ENCODE measurements at regions not wholly inside any gene's neighbourhood (a gene's known extent, or its start where the extent isn't known, plus 50 kb on each side); places are given as distances from the start of the nearest gene placed in this dataset.
"Not testable (repeated sequence)": the region's sequence is repeated elsewhere in the genome, so short reads cannot be mapped to it uniquely, and the experiment has no call there.

DNA sequence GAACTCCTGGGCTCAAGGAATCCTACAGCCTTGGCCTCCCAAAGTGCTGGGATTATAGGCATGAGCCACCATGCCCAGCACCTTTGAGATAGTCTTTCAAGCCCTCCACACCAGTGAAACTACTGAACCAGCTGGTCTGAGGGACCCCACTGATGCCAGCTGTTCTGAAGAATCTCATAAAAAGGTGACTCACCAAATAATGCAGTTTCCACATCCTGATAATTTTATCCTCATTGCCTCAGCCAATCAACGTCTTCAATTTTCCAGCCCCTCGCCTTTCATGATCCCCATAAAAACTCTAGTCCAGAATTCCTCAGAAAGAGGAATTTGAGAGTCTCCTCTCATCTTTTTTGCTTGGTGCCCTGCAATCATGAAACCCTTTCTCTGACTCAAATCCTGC lies 1691.6 kb upstream of the LRRTM3 start:
- no peak overlapping the region for H3K4me3 ChIP-seq (ENCODE audit: low read depth, low read length)
- TF ChIP-seq, protein P1, sequence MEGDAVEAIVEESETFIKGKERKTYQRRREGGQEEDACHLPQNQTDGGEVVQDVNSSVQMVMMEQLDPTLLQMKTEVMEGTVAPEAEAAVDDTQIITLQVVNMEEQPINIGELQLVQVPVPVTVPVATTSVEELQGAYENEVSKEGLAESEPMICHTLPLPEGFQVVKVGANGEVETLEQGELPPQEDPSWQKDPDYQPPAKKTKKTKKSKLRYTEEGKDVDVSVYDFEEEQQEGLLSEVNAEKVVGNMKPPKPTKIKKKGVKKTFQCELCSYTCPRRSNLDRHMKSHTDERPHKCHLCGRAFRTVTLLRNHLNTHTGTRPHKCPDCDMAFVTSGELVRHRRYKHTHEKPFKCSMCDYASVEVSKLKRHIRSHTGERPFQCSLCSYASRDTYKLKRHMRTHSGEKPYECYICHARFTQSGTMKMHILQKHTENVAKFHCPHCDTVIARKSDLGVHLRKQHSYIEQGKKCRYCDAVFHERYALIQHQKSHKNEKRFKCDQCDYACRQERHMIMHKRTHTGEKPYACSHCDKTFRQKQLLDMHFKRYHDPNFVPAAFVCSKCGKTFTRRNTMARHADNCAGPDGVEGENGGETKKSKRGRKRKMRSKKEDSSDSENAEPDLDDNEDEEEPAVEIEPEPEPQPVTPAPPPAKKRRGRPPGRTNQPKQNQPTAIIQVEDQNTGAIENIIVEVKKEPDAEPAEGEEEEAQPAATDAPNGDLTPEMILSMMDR (conservative IDR thresholded peaks at IDR 0.05; ENCODE audit: low read depth, low read length) = no peak
- no peak for DNase-seq (ENCODE audit: low read depth)

DNA sequence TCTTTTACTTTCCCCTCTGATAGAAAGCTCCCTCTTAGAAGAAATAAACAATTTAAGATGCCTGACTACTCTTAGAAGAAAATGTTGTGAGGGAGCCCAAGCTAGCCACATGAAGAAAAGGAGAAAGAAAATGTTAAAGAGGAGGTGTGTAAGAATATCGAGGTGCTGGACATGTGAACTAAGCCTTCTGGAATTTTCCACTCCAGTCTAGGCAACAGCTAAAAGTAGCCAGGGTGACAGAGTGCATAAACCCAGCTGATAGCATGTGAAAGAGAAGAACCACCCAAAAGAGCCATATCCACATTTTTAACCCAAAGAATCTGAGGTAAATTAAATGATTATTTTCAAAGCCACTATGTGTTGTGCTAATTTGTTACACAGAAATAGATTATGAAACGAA lies 1690.6 kb upstream of the LRRTM3 start:
- DNase-seq (ENCODE audit: low read depth) = no peak
- TF ChIP-seq, protein P1 (conservative IDR thresholded peaks at IDR 0.05; ENCODE audit: low read depth, low read length) = no peak
- no peak overlapping the region for H3K4me3 ChIP-seq (ENCODE audit: low read depth, low read length)

DNA sequence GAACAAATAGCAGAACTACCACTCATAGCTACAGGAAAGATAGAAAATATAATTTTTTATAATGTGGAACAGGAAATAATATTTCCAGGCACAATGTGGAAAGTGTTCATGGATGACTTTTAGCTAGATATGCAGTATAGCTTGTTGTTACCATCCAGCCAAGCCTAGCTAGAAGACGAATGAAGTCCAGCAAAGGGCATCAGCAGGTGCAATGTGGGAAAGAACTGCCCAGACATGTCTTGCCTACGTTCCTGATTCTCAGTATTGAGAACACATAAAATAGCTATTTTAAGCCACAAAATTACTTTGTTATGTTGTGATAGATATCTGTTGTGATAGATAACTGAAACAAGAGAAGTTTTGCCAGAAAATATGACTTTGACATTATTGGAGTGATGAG lies 1690.0 kb upstream of the LRRTM3 start:
- TF ChIP-seq, protein P1 (conservative IDR thresholded peaks at IDR 0.05; ENCODE audit: low read depth, low read length) = no peak

DNA sequence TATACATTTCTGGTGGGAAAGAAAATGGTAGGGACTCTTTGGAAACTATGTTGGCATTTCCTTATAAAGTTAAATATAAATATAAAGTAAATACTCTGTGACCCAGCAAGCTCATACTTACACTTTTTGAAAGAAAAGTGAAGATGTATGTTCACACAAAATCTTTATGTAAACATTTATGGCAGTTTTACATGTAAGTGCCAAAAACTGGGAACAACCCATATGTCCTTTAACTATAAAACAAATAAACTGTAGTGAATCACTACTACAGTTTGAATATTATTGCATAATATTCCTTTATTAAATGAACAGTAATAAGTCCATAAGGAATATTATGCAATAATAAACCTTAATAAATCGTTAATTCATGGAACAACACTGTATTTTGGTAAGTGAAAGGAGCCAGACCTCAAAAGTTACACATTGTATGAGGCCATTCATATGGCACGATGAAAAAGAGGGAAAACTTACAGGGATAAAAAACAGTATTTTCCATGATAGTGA lies 1660.3 kb upstream of the LRRTM3 start:
- no peak for DNase-seq (ENCODE audit: low read depth)
- no peak overlapping the region for H3K4me3 ChIP-seq (ENCODE audit: low read depth, low read length)
- TF ChIP-seq, protein P1 (conservative IDR thresholded peaks at IDR 0.05; ENCODE audit: low read depth, low read length) = no peak

More for the DNA sequence above, 1690.0 kb upstream of the LRRTM3 start:
- no peak overlapping the region for H3K4me3 ChIP-seq (ENCODE audit: low read depth, low read length)
- DNase-seq (ENCODE audit: low read depth) = no peak

DNA sequence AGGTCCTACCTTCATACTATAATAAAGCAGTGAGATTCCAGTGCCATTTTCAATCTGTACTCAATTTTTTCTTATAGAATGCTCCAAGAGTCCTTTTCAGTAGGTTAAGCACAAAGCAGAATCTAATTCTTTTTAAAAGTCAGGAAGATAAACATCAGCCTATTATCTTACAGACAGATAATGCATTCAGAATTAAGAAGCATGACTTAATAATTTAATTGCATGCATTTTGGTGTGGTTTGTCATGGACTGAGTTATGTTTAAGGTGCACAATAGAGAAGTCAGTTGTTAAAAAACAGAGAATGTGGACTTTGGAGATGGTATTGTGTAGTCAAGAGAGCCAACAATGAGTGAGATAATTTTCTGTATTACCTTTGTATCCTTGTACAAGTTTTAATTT lies 1656.3 kb upstream of the LRRTM3 start:
- not testable (repeated sequence) for H3K4me3 ChIP-seq (ENCODE audit: low read depth, low read length); DNase-seq (ENCODE audit: low read depth)

DNA sequence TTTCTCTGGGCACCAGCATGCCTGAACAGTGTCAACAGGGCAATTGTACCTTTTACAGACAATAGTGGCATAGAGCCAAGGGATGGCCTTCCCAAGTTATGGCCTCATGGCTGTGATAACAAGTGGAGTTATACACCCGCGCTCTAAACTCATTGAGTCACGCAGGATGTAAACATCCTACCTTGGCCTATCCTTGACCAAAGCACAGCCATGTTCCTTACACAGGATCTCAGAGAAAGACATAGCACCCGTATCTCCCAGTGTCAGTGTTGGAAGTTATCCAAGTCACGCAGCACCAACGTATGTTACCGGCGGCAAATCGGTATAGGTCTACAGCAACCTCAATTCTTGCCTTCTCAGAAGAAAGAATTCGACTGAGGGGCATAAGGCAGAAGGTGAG lies 1654.9 kb upstream of the LRRTM3 start:
- TF ChIP-seq, protein P1 (conservative IDR thresholded peaks at IDR 0.05; ENCODE audit: low read depth, low read length) = no peak

DNA sequence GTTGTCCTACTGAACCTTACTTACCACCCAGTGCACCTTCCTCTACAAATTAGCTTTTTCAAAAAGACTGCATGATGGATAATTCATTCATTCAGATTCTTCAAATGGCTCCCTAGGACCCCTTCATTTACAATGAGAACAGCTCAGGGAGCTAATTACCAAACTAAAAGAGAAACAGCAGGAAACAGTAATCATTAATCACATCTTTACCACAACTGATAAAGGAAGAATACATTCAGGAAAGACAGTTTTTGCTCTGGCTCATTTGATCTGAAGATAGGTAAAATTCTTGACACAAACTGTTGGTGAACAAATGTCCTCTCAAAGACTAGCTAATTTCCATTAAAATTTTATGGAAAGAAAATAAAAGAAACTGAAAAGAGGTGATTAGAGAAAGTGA lies 1652.7 kb upstream of the LRRTM3 start:
- no peak for DNase-seq (ENCODE audit: low read depth)
- TF ChIP-seq, protein P1 (conservative IDR thresholded peaks at IDR 0.05; ENCODE audit: low read depth, low read length) = no peak

More for the DNA sequence above, 1654.9 kb upstream of the LRRTM3 start:
- DNase-seq (ENCODE audit: low read depth) = no peak
- no peak overlapping the region for H3K4me3 ChIP-seq (ENCODE audit: low read depth, low read length)

More for the DNA sequence above, 1652.7 kb upstream of the LRRTM3 start:
- no peak overlapping the region for H3K4me3 ChIP-seq (ENCODE audit: low read depth, low read length)

All from epithelial cell of proximal tubule (primary cell).